Adrenal gland (tissue), 9 donors: ENCODE measurements at regions not wholly inside any gene's neighbourhood (a gene's known extent, or its start where the extent isn't known, plus 50 kb on each side); places are given as distances from the start of the nearest gene placed in this dataset.

Experiments used
- DNase-seq, 7 donors: peaks; one replicate each; pipeline ENCODE4 v3.0.0-alpha.2; 2019 to 2020
- H3K27ac ChIP-seq, 5 donors: fragments of 200-600 bp; sonication (generic) in 4 of 5; 1 replicate in 3 of 5; 2 replicates in 2 of 5; pipeline versions ENCODE4 v1.5.1 to v1.8.0; 2016 to 2020; ENCODE audit warnings: mild to moderate bottlenecking in 1 of 5
- H3K27me3 ChIP-seq: fragments of 200-600 bp; 2 replicates; pipeline ENCODE4 v1.8.0; 2021
- H3K36me3 ChIP-seq, 2 donors: fragments of 200-600 bp; replicated peaks in 1 of 2; 1 replicate in 1 of 2; 2 replicates in 1 of 2; pipeline versions ENCODE4 v1.5.1 to v1.8.0; 2018 to 2022
- H3K4me1 ChIP-seq, 2 donors: fragments of 200-600 bp; replicated peaks in 1 of 2; 1 replicate in 1 of 2; 2 replicates in 1 of 2; pipeline versions ENCODE4 v1.5.1 to v1.8.0; 2018 to 2021
- H3K4me3 ChIP-seq, 4 donors: fragments of 200-600 bp; sonication (generic) in 3 of 4; one replicate each; pipeline ENCODE4 v1.5.1; 2016 to 2018
- H3K9me3 ChIP-seq, 3 donors: fragments of 200-600 bp; sonication (generic) in 1 of 3; replicated peaks in 1 of 3; 1 replicate in 2 of 3; 2 replicates in 1 of 3; pipeline versions ENCODE4 v1.5.1 to v1.8.0; 2016 to 2021
- CTCF ChIP-seq, 6 experiments: fragments of 450-650 bp in 4 of 6; fragments of 200-600 bp in 2 of 6; sonication (generic) in 1 of 6; IDR thresholded peaks; 1 replicate in 5 of 6; 2 replicates in 1 of 6; pipeline versions ENCODE4 v1.5.1 to v1.8.0; 2016 to 2021; ENCODE audit warnings: antibody characterized with exemption in 6 of 6, mild to moderate bottlenecking in 2 of 6, moderate library complexity in 1 of 6
- POLR2A ChIP-seq, 2 donors: fragments of 450-650 bp; IDR thresholded peaks; one replicate each; pipeline ENCODE4 v1.6.1; 2017; ENCODE audit warnings: antibody characterized with exemption in 2 of 2, mild to moderate bottlenecking in 2 of 2, moderate library complexity in 1 of 2
- WGBS, 4 donors: extraction: QIAGEN DNeasy Blood & Tissue Kit in 2 of 4; methylation state at CpG; one replicate each; pipeline versions ENCODE4 v1.1.5 to v1.1.7; 2013 to 2017; 5-methylcytosine and 5-hydroxymethylcytosine counted together
- intact Hi-C, 2 donors: fragments of 100-400 bp; cut with DNase I; formaldehyde crosslinking; loops; one replicate each; pipeline versions ENCODE4 v1.14.1 to v1.15.0; 2022 to 2023
- donor health status: healthy with polysubstance abuse.
- donor health status: Bipolar disorder and iron deficiency.
- donor health status: DM: yes; HTN: yes; CAD: no.
- donor health status: DM: no; HTN: no; CAD: no.
- donor health status: DM: no; HTN: no; CAD: no.

DNA sequence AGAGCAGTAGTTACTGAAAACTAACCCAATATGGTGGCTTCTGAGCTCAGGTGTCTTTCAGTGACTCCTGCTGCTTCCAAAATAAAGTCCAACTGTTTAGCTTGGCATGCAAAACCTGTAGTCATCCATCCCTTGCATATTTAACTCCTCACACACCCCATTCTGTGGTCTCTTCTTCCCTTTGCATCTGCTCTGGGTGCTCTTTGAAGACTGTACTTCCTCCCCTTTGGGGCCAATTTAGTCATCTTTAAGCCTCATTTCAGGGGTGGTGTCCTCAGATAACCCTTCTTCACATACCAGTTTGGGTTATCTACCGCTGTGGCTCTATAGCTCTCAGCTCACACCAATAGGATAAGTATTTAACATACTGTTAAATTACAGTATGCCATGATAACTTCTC, 209.9 kb upstream of the DMRT1 start:
- intact Hi-C loops = no loop called here
- no peaks in the 10 kb centered on the region for H3K4me1 ChIP-seq
- no peak for DNase-seq
- no peak overlapping the region for H3K27ac ChIP-seq
- no peaks in the 10 kb centered on the region for H3K36me3 ChIP-seq
- TF ChIP-seq CTCF (IDR thresholded peaks at IDR 0.05) (no peak), POLR2A (IDR thresholded peaks at IDR 0.05) (no peak)
- WGBS, 4 donors = 73 to 88% (median 78%) methylated on average over 1 of the region's 1 CpG
- no peak overlapping the region for H3K4me3 ChIP-seq
- no peaks in the 10 kb centered on the region for H3K27me3 ChIP-seq
- H3K9me3 ChIP-seq = no peaks in the 10 kb centered on the region

- no peak for DNase-seq
- Histone ChIP-seq H3K36me3 (no peaks in the 10 kb centered on the region), H3K9me3 (no peaks in the 10 kb centered on the region), H3K4me3 (no peak overlapping the region), H3K27ac (no peak overlapping the region), H3K4me1 (no peaks in the 10 kb centered on the region), H3K27me3 (no peaks in the 10 kb centered on the region)
- intact Hi-C loops = no loop called here
- 92 to 100% (median 94%) methylated on average over 1 of the region's 1 CpG for WGBS, 4 donors
- TF ChIP-seq POLR2A (IDR thresholded peaks at IDR 0.05) = no peak
- TF ChIP-seq CTCF (IDR thresholded peaks at IDR 0.05) = no peak
These were observed 208.0 kb upstream of the DMRT1 start for GRCh38 chr9:633461-633860.

GRCh38 chr9:636931-637591, 204.4 kb upstream of the DMRT1 start:
- intact Hi-C loops = no loop called here
- no peaks in the 10 kb centered on the region for H3K4me1 ChIP-seq
- no peak for DNase-seq

GRCh38 chr9:638152-638551, 203.3 kb upstream of the DMRT1 start:
- 82 to 86% (median 83%) methylated on average over 3 of the region's 3 CpGs for WGBS, 4 donors
- H3K36me3 ChIP-seq = no peaks in the 10 kb centered on the region
- H3K9me3 ChIP-seq = no peaks in the 10 kb centered on the region
- H3K4me3 ChIP-seq = no peak overlapping the region
- no peak for DNase-seq
- TF ChIP-seq CTCF (IDR thresholded peaks at IDR 0.05) (no peak), POLR2A (IDR thresholded peaks at IDR 0.05) (no peak)
- intact Hi-C loops = no loop called here
- no peak overlapping the region for H3K27ac ChIP-seq
- no peaks in the 10 kb centered on the region for H3K27me3 ChIP-seq
- H3K4me1 ChIP-seq = no peaks in the 10 kb centered on the region

More at GRCh38 chr9:636931-637591, 204.4 kb upstream of the DMRT1 start:
- Histone ChIP-seq H3K27ac (no peak overlapping the region), H3K4me3 (no peak overlapping the region), H3K9me3 (no peaks in the 10 kb centered on the region), H3K36me3 (no peaks in the 10 kb centered on the region), H3K27me3 (no peaks in the 10 kb centered on the region)
- TF ChIP-seq CTCF (IDR thresholded peaks at IDR 0.05) (no peak), POLR2A (IDR thresholded peaks at IDR 0.05) (no peak)
- 91 to 100% (median 91%) methylated on average over 1 of the region's 1 CpG for WGBS, 4 donors
